RWPE1 (cell line): ENCODE measurements at regions not wholly inside any gene's neighbourhood (a gene's known extent, or its start where the extent isn't known, plus 50 kb on each side); places are given as distances from the start of the nearest gene placed in this dataset.
"Not testable (repeated sequence)": the region's sequence is repeated elsewhere in the genome, so short reads cannot be mapped to it uniquely, and the experiment has no call there.

Source experiments
- CTCF ChIA-PET: fragments of 350-600 bp; sonication (Branson Sonifier 250); formaldehyde crosslinking; extraction: SDS; loops from one replicate; lab custom pipeline; 2021; lab: Yijun Ruan, JAX
- POLR2A ChIA-PET: fragments of 400-600 bp; formaldehyde crosslinking; extraction: SDS; loops from one replicate; lab custom pipeline; 2020; ENCODE audit warnings: antibody characterized with exemption; ENCODE audit not compliant: low non-redundant PET; lab: Yijun Ruan, JAX
- DNase-seq: peaks from one replicate; pipeline ENCODE4 v3.0.0; 2012; ENCODE audit warnings: low spot score
- H3K27ac ChIP-seq: fragments of 450-650 bp; 2 replicates; pipeline ENCODE4 v1.5.1; 2017
- TF ChIP-seq, protein P1 (sequence below): fragments of 450-650 bp; conservative IDR thresholded peaks from 2 replicates; pipeline ENCODE4 v1.5.1; 2017; ENCODE audit warnings: low read depth, mild to moderate bottlenecking

DNA sequence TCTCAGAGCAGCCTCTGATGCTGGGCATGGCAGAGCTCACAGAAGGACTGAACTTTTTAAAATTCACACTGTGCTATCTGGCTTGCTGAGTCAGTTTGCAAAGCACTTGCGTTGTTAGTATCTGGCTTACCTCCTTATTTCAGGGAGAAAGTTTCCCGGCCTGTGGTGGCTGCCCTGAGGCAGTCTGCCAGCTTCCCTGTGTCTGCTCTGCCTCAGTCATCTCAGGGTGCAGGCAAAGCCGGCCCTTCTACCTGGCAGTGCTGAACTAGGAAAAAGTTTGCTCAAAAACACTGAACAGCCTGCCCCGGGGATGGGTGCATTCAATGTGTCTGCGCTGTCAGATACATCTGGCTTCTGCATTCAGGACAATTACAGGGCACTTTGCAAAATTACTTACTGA is 90.2 kb upstream of the UXS1 start:
- no peak for DNase-seq
- TF ChIP-seq, protein P1, sequence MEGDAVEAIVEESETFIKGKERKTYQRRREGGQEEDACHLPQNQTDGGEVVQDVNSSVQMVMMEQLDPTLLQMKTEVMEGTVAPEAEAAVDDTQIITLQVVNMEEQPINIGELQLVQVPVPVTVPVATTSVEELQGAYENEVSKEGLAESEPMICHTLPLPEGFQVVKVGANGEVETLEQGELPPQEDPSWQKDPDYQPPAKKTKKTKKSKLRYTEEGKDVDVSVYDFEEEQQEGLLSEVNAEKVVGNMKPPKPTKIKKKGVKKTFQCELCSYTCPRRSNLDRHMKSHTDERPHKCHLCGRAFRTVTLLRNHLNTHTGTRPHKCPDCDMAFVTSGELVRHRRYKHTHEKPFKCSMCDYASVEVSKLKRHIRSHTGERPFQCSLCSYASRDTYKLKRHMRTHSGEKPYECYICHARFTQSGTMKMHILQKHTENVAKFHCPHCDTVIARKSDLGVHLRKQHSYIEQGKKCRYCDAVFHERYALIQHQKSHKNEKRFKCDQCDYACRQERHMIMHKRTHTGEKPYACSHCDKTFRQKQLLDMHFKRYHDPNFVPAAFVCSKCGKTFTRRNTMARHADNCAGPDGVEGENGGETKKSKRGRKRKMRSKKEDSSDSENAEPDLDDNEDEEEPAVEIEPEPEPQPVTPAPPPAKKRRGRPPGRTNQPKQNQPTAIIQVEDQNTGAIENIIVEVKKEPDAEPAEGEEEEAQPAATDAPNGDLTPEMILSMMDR: no peak
- no peak overlapping the region for H3K27ac ChIP-seq
- ChIA-PET CTCF (no interaction called here), POLR2A (no interaction called here)

DNA sequence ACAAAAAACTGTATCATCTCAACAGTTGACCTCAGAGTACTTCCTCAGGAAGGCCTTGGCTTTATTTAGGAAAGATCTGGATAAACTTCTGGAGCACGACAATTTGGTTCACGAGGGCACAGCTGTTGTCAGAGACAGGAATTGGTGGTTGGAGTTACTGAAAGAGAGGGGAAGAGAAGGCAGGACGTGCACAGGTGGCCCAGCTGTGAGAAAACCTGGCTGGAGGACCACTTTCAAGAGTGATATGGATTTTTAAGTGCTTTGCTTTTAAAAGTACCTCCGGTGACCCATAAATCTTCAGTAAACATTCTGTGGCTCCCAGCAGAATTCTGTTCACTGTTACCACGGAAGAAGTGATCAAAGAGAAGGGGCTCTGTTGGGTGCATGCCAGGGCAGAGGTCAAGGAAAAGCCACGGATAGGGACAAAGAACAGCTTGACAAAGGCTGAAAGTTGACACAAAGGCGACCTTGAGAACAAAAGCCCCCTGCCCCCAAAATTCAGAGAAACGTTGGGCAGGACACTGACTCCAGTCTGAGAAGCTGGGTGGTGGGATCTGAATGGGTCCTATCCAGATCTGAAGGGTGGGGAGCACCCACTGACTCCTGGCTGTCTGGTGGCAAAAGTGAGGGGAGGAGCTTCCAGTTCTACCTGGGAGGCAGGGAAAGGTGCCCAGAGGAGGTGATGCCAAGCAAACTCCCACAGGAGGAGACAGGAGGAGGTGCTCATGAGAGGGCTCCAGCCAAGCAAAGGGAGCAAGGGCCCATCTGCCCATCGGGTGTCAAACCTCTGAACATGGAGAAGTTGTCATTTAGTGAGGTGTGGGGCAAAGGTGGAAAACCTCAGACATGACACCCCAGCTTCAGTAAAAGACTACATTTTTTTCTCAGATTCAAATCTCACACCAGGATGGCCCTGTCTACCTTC is 89.4 kb upstream of the UXS1 start:
- CTCF ChIA-PET, DNase-seq, POLR2A ChIA-PET: not testable (repeated sequence)

DNA sequence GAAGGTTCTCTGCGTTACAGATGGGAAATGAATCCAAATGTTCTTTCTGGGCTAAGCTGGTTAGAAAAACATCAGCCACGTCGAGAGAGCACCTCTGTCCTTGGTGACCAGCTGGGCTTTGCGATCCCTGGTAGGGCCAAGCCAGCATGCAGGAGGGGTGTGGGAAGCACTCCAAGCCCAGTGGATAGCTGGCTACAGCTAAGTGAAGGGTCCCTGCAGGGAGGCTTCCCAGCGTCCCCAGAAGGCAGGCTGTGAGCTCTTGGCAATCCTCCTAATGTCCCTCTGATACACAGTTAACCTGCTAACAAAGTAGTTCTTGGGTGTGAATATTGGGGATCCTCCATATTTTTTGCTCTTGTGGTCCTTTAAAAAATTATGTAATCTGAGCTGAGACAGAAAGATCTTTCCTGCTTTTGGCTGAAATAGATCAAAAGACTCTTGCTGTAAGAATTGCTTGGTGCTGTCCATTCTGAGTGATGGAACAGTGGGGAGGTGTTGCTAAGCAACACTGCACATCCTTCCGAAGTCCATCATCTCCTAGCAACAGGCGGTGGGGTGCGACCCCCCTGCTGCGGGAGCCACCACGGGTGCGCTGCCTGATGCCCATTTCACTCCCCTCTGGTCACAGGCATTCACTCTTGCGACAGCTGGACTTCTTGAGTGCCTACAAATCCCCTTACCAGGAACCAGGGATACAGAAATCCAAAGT is 88.5 kb upstream of the UXS1 start:
- DNase-seq: no peak
- ChIA-PET CTCF (no interaction called here), POLR2A (no interaction called here)
- H3K27ac ChIP-seq: no peak overlapping the region
- TF ChIP-seq, protein P1: no peak

More for the DNA sequence above, 89.4 kb upstream of the UXS1 start:
- H3K27ac ChIP-seq: not testable (repeated sequence)

DNA sequence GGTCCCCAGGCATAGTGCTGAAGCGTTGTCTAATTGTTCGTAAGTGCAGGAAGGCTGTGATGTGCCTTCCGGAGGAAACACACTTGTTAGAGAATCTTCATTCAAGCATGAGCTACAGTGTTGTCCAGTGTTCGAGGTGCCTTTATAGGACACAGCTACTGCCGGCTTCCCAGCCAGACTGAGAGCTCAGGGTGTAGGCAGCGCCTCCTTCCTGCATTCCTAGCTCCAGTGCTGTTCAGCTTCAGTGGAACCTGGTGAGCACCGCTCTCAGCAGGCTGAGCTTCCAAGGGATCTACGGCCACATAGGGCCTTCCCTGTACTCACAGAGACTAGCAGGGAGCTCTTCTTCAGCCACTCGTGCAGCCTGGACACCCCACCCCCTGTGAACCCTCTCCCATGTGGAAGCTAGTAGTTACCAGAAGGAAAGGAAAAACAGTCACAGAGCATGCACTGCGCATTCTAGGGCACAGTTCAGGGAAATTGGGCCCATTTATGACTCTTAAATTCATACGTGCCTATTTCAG is 87.9 kb upstream of the UXS1 start:
- CTCF ChIA-PET, POLR2A ChIA-PET: not testable (repeated sequence)

DNA sequence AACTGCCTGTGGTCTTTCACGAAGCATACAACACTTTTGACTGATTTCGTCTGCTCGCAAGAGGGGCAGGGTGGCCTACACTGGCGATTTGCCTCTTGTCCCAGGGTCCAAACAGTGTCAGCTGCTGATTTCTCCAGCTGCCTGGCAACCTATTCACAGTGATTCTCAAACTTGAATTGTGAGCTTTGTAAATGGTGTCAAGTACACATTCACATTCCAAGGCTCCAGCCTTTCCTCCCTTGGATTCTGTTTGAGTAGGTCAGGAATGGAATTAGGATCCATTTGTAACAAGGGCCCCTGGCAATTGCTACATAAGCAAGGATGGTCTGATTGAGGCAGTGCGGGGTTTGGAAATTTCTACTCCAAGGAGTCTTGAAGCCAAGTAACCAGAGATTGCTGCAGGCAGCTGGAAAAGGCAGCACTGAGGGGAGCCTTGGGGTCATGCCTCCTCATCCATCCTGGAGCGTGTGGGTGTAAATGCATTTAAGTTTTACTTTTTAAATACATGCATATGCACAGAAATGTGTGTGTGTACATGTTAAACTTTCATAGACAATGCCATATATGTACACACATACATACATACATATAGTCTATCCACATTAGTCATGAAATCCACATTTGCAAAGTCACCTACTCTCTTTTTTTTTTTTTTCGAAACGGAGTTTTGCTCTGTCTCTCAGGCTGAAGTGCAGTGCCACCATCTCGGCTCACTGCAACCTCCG is 86.8 kb upstream of the UXS1 start:
- ChIA-PET POLR2A (no interaction called here), CTCF (no interaction called here)
- TF ChIP-seq, protein P1: no peak
- H3K27ac ChIP-seq: no peak overlapping the region
- no peak for DNase-seq

More for the DNA sequence above, 87.9 kb upstream of the UXS1 start:
- not testable (repeated sequence) for DNase-seq, H3K27ac ChIP-seq

DNA sequence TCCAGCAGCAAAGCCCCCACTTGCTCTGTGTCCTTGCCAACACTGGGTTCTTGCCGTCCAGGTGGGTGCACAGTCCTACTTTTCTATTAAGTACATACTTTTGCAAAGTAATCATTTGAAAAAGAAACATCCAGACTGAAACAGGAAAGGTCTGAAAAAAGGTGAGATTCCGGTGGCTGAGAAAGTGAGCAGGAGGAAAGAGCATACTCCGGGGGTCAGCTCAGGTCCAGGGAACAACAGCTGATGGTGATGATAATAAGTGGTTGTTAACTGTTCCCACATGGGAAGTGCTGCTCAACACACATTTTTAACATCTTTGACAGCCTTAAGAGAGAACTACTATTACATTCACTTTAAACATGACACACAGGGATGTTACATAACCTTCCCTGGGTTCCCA is 86.1 kb upstream of the UXS1 start:
- CTCF ChIA-PET: no interaction called here
- no peak for DNase-seq
- POLR2A ChIA-PET: no interaction called here
- H3K27ac ChIP-seq: no peak overlapping the region
- TF ChIP-seq, protein P1: no peak
